Stimulated activated CD4-positive, alpha-beta T cell treated with anti-CD3 and anti-CD28 coated beads, Interleukin-2, amount 100 ng/mL, for 24 hours (primary cell): ENCODE measurements at regions not wholly inside any gene's neighbourhood (a gene's known extent, or its start where the extent isn't known, plus 50 kb on each side); places are given as distances from the start of the nearest gene placed in this dataset.

Experiments
- DNase-seq, 2 donors: peaks; one replicate each; pipeline ENCODE4 v3.0.0-alpha.2; 2020

- DNase-seq: no peak
Measured at GRCh38 chr5:52690236-52690768, 97.4 kb upstream of the ITGA1 start.

GRCh38 chr5:52692039-52692438 is 95.7 kb upstream of the ITGA1 start:
- DNase-seq: no peak

- no peak for DNase-seq
Measured at GRCh38 chr5:52692606-52693005, 95.1 kb upstream of the ITGA1 start.

- peak; percentile 22 to 30 for DNase-seq
Measured at GRCh38 chr5:52693280-52693679, 94.4 kb upstream of the ITGA1 start.

- DNase-seq: no peak
Measured at GRCh38 chr5:52693836-52694235, 93.9 kb upstream of the ITGA1 start.

- no peak for DNase-seq
Measured at GRCh38 chr5:52694648-52695047, 93.1 kb upstream of the ITGA1 start.

- no peak for DNase-seq
Measured at GRCh38 chr5:52702877-52703276, 84.8 kb upstream of the ITGA1 start.

- DNase-seq: no peak
Measured at GRCh38 chr5:52703321-52703720, 84.4 kb upstream of the ITGA1 start.

- no peak for DNase-seq
Measured at GRCh38 chr5:52705720-52706119, 82.0 kb upstream of the ITGA1 start.

GRCh38 chr5:52706775-52707174 is 80.9 kb upstream of the ITGA1 start:
- no peak for DNase-seq

- no peak for DNase-seq
Measured at GRCh38 chr5:52707616-52708015, 80.1 kb upstream of the ITGA1 start.

GRCh38 chr5:52708463-52708862 is 79.3 kb upstream of the ITGA1 start:
- DNase-seq: no peak

- DNase-seq: no peak
Measured at GRCh38 chr5:52709167-52709925, 78.4 kb upstream of the ITGA1 start.

- DNase-seq: no peak
Measured at GRCh38 chr5:52710310-52710971, 77.3 kb upstream of the ITGA1 start.

GRCh38 chr5:52710972-52711596 is 76.6 kb upstream of the ITGA1 start:
- no peak for DNase-seq

GRCh38 chr5:52712354-52712753 is 75.4 kb upstream of the ITGA1 start:
- DNase-seq: no peak

GRCh38 chr5:52725065-52725746 is 62.5 kb upstream of the ITGA1 start:
- DNase-seq: peak; percentile 10 to 46

- DNase-seq: no peak
Measured at GRCh38 chr5:52725808-52726207, 61.9 kb upstream of the ITGA1 start.

- DNase-seq: no peak
Measured at GRCh38 chr5:52727020-52727419, 60.7 kb upstream of the ITGA1 start.

- DNase-seq: no peak
Measured at GRCh38 chr5:52727576-52727975, 60.1 kb upstream of the ITGA1 start.

GRCh38 chr5:52728224-52728623 is 59.5 kb upstream of the ITGA1 start:
- no peak for DNase-seq

- no peak for DNase-seq
Measured at GRCh38 chr5:52728686-52729085, 59.0 kb upstream of the ITGA1 start.
